Prostate gland (tissue), 2 donors: ENCODE measurements at regions not wholly inside any gene's neighbourhood (a gene's known extent, or its start where the extent isn't known, plus 50 kb on each side); places are given as distances from the start of the nearest gene placed in this dataset.

Experiments
- CTCF ChIP-seq, 4 experiments: fragments of 200-600 bp in 2 of 4; fragments of 450-650 bp in 2 of 4; sonication (generic) in 2 of 4; IDR thresholded peaks; 1 replicate in 3 of 4; 2 replicates in 1 of 4; pipeline ENCODE4 v1.5.1; 2016 to 2019; ENCODE audit warnings: antibody characterized with exemption in 4 of 4, mild to moderate bottlenecking in 2 of 4, moderate library complexity in 2 of 4
- POLR2A ChIP-seq: fragments of 450-650 bp; IDR thresholded peaks from one replicate; pipeline ENCODE4 v1.6.1; 2016; ENCODE audit warnings: antibody characterized with exemption, mild to moderate bottlenecking

- TF ChIP-seq CTCF (IDR thresholded peaks at IDR 0.05) = no peak
- TF ChIP-seq POLR2A = no peak
Observed at GRCh38 chr22:22039286-22040074, 56.9 kb upstream of the TOP3B start.
